ENCODE measurements at regions not wholly inside any gene's neighbourhood (a gene's known extent, or its start where the extent isn't known, plus 50 kb on each side); places are given as distances from the start of the nearest gene placed in this dataset.

DNA sequence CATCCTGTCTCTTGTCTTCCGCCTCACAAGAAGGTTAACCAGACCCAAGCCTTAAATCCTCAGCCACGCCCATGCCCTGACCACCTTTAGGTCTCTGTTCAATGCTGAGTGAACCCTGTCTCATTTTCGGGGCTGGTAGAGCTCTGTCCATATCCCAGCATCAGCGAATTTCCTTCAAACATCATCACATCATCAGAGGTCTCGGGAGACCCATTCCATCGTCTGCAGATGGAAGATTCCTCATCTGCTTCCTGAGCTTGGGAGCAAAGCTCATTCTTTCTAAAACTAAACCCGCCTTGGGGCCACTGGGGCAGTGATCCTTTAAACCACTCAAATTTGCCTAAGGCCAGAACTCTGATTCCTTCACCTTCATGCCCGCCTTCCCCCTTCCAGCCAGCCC lies 173.7 kb downstream of the TTC32 start:
- TF ChIP-seq L3MBTL2 (conservative IDR thresholded peaks at IDR 0.05) (no peak), SUZ12 (IDR thresholded peaks at IDR 0.05) (no peak), FOXM1 (IDR thresholded peaks at IDR 0.05; ENCODE audit: borderline replicate concordance) (no peak), ARNT (IDR thresholded peaks at IDR 0.05) (no peak), TARDBP (IDR thresholded peaks at IDR 0.05) (no peak), HDGF (IDR thresholded peaks at IDR 0.05; ENCODE audit: borderline replicate concordance) (no peak), FOXK2 (IDR thresholded peaks at IDR 0.05) (no peak), LEF1 (IDR thresholded peaks at IDR 0.05; ENCODE audit: borderline replicate concordance) (no peak), ELF4 (IDR thresholded peaks at IDR 0.05) (no peak), FOXA1 (IDR thresholded peaks at IDR 0.05) (no peak), ZNF384 (IDR thresholded peaks at IDR 0.05) (no peak)
- CTCF ChIA-PET, result no interaction called here
- DNase-seq (ENCODE audit: extremely low spot score), result no peak
- POLR2A ChIA-PET, result no interaction called here

DNA sequence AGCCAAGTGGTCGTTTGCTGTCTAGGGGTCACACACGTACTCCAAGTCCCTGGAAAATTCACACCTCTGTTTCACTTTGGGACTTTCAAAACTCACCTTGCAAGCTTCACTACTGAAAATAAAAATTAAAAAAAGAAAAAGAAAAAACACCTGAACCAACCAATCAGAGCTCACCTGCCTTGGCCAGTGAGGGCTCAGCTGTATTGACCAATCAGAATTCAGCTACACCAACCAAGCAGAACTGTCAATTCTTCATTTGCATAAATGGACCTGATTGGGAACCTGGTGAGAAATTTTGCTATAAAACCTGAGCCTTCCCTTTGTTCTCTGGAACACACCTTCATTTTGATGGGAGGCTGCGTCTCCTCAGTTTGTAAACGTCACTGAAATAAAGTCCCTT lies 176.4 kb downstream of the TTC32 start:
- DNase-seq (ENCODE audit: extremely low spot score), result no peak
- ChIA-PET CTCF (interaction anchor here (0.7 kb wide), 1 partner anchor 30 kb away, joined by 3 read pairs; no protein-coding TSS in a partner anchor), POLR2A (no interaction called here)
- no peak for TF ChIP-seq NFRKB (IDR thresholded peaks at IDR 0.05)
- TF ChIP-seq SP1 (IDR thresholded peaks at IDR 0.05), result no peak
- TF ChIP-seq LEF1 (IDR thresholded peaks at IDR 0.05; ENCODE audit: borderline replicate concordance), result no peak
- TF ChIP-seq FOXA1 (IDR thresholded peaks at IDR 0.05), result no peak
- TF ChIP-seq FOXM1 (IDR thresholded peaks at IDR 0.05; ENCODE audit: borderline replicate concordance), result no peak
- no peak for TF ChIP-seq ARNT (IDR thresholded peaks at IDR 0.05)
- TF ChIP-seq FOXK2 (IDR thresholded peaks at IDR 0.05), result no peak
- no peak for TF ChIP-seq TARDBP (IDR thresholded peaks at IDR 0.05)
- TF ChIP-seq SUZ12 (IDR thresholded peaks at IDR 0.05), result no peak
- no peak for TF ChIP-seq ELF4 (IDR thresholded peaks at IDR 0.05)
- TF ChIP-seq, protein P1, sequence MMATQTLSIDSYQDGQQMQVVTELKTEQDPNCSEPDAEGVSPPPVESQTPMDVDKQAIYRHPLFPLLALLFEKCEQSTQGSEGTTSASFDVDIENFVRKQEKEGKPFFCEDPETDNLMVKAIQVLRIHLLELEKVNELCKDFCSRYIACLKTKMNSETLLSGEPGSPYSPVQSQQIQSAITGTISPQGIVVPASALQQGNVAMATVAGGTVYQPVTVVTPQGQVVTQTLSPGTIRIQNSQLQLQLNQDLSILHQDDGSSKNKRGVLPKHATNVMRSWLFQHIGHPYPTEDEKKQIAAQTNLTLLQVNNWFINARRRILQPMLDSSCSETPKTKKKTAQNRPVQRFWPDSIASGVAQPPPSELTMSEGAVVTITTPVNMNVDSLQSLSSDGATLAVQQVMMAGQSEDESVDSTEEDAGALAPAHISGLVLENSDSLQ (IDR thresholded peaks at IDR 0.05), result no peak
- no peak for TF ChIP-seq CTBP1 (IDR thresholded peaks at IDR 0.05; ENCODE audit: borderline replicate concordance)
- TF ChIP-seq L3MBTL2 (conservative IDR thresholded peaks at IDR 0.05), result no peak
- no peak for TF ChIP-seq ZNF384 (IDR thresholded peaks at IDR 0.05)

DNA sequence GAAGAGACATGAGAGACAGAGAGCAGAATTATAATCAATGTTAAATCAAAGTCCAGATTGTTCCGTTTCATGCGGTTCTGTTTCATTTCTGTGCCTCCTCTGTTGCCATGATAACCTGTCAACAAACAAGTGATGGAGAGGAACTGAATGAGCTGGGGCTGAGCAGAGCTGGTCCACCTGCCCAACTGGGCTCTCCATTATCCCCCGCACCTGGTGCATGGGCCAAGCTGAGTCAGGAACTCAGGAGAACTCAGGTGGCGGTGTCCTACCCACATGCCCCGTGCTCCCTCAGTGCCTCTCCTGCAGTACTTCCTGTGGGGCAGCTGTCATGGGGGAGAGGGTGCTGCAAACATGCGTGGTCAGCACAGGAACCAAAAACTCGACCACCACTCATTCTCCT lies 178.8 kb downstream of the TTC32 start:
- TF ChIP-seq HDGF (IDR thresholded peaks at IDR 0.05; ENCODE audit: borderline replicate concordance) (no peak), ZNF384 (IDR thresholded peaks at IDR 0.05) (no peak), TARDBP (IDR thresholded peaks at IDR 0.05) (no peak), FOXK2 (IDR thresholded peaks at IDR 0.05) (no peak), ELF4 (IDR thresholded peaks at IDR 0.05) (no peak), NFRKB (IDR thresholded peaks at IDR 0.05) (no peak), SP1 (IDR thresholded peaks at IDR 0.05) (no peak), LEF1 (IDR thresholded peaks at IDR 0.05; ENCODE audit: borderline replicate concordance) (no peak), SUZ12 (IDR thresholded peaks at IDR 0.05) (no peak), BHLHE40 (IDR thresholded peaks at IDR 0.05; ENCODE audit: borderline replicate concordance) (no peak), FOXA1 (IDR thresholded peaks at IDR 0.05) (no peak)
- TF ChIP-seq, protein P1 (IDR thresholded peaks at IDR 0.05), result no peak
- ChIA-PET CTCF (no interaction called here), POLR2A (no interaction called here)
- DNase-seq (ENCODE audit: extremely low spot score), result no peak

DNA sequence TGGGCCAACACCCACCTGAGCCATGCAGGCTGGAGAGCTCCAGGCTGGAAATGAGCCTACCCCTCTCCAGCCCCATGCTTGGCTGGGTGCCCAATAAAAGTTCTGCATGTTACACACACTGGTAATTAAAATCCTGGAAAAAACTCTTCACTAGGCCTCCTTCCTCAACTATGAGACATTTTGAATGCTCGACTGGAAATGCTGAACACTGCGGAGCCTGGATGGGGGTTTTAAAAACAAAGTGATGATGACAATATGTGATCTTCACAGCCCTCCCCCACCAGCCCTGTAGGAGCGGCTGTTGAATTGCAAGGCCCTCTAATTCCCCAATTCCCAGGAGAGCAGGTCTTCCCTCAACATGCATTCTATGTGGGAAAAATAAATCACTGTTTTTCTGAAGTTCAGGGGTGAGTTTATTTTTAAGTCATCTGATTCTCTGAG lies 179.2 kb downstream of the TTC32 start:
- no peak for DNase-seq (ENCODE audit: extremely low spot score)
- ChIA-PET CTCF (no interaction called here), POLR2A (no interaction called here)
- no peak for TF ChIP-seq FOXM1 (IDR thresholded peaks at IDR 0.05; ENCODE audit: borderline replicate concordance)
- no peak for TF ChIP-seq SUZ12 (IDR thresholded peaks at IDR 0.05)
- TF ChIP-seq L3MBTL2 (conservative IDR thresholded peaks at IDR 0.05), result no peak
- TF ChIP-seq ELF4 (IDR thresholded peaks at IDR 0.05), result no peak
- no peak for TF ChIP-seq FOXK2 (IDR thresholded peaks at IDR 0.05)
- no peak for TF ChIP-seq SP1 (IDR thresholded peaks at IDR 0.05)
- TF ChIP-seq LEF1 (IDR thresholded peaks at IDR 0.05; ENCODE audit: borderline replicate concordance), result no peak
- TF ChIP-seq TARDBP (IDR thresholded peaks at IDR 0.05), result no peak
- TF ChIP-seq, protein P1 (IDR thresholded peaks at IDR 0.05), result no peak
- TF ChIP-seq FOXA1 (IDR thresholded peaks at IDR 0.05), result no peak
- no peak for TF ChIP-seq ARNT (IDR thresholded peaks at IDR 0.05)
- no peak for TF ChIP-seq HDGF (IDR thresholded peaks at IDR 0.05; ENCODE audit: borderline replicate concordance)
- no peak for TF ChIP-seq BHLHE40 (IDR thresholded peaks at IDR 0.05; ENCODE audit: borderline replicate concordance)

DNA sequence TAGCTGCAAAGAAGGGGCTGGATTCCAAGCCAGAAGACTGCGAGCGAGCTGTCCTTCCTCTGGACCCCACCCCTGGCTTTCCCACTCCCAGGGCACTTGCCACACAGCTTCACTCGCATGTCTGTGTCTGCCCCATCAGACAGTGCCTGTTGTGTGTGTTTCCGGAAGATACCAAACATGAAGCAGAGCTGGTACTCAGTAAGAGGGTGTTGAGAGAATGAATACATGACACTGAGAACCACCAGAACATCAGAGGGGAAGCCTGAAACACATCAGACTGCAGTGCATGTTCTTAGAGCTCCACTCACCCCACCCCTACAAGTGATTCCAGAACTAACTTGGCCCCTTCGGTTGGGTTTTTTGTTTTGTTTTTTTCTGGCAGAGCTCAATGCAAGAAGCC lies 181.5 kb downstream of the TTC32 start:
- ChIA-PET CTCF (interaction anchor here (1.1 kb wide), 1 partner anchor 13 kb away, joined by 3 read pairs; no protein-coding TSS in a partner anchor), POLR2A (no interaction called here)
- DNase-seq (ENCODE audit: extremely low spot score), result no peak
- TF ChIP-seq FOXK2 (IDR thresholded peaks at IDR 0.05), result no peak
- no peak for TF ChIP-seq TARDBP (IDR thresholded peaks at IDR 0.05)
- TF ChIP-seq SUZ12 (IDR thresholded peaks at IDR 0.05), result no peak
- no peak for TF ChIP-seq ZNF384 (IDR thresholded peaks at IDR 0.05)
- TF ChIP-seq SP1 (IDR thresholded peaks at IDR 0.05), result no peak
- TF ChIP-seq CTBP1 (IDR thresholded peaks at IDR 0.05; ENCODE audit: borderline replicate concordance), result no peak
- no peak for TF ChIP-seq LEF1 (IDR thresholded peaks at IDR 0.05; ENCODE audit: borderline replicate concordance)

DNA sequence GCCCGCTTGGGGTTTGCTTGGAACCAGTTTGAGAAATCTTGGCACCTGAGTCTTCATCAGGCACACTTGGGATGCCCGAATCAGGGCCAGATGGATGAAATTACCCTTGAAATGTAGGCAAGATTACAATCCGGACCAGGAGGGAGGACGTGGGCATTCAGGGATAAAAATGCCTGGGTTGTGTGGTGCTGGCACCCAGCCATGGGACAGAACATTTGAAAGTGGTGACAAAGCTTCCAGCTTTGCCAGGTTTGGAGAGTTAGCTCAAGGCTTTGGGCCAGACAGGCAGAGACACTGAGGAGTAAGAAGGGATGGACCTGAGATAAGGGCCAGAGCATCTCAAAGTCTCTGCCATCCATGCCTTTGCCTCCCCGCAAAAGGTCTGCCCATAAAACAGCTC lies 182.2 kb downstream of the TTC32 start:
- no peak for DNase-seq (ENCODE audit: extremely low spot score)
- no peak for TF ChIP-seq FOXM1 (IDR thresholded peaks at IDR 0.05; ENCODE audit: borderline replicate concordance)
- POLR2A ChIA-PET, result interaction anchor here (0.5 kb wide), 1 partner anchor 146 kb away, joined by 3 read pairs; no protein-coding TSS in a partner anchor
- CTCF ChIA-PET, result no interaction called here

DNA sequence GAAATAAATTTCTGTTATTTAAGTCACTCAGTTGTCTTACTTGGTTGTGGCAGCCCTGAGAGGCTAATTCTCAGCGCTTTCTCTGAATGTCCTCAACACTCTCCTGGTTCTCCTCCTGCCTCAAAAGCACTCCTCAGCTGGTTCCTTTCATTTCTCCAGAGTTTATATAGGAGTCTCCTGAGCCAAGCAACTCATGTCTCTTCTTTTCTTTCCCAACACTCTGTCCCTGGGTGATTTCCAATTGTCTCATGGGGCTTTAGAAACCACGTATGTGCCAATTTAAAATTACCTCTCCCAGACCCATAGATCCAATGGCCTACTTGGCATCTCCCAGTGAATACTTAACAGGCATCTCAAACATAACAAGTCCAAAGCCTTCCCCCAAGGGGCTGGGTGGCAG lies 184.3 kb downstream of the TTC32 start:
- no peak for TF ChIP-seq FOXK2 (IDR thresholded peaks at IDR 0.05)
- no peak for TF ChIP-seq L3MBTL2 (conservative IDR thresholded peaks at IDR 0.05)
- TF ChIP-seq ELF4 (IDR thresholded peaks at IDR 0.05), result no peak
- TF ChIP-seq FOXA1 (IDR thresholded peaks at IDR 0.05), result no peak
- TF ChIP-seq, protein P1 (IDR thresholded peaks at IDR 0.05), result no peak
- TF ChIP-seq SP1 (IDR thresholded peaks at IDR 0.05), result no peak
- no peak for TF ChIP-seq HDGF (IDR thresholded peaks at IDR 0.05; ENCODE audit: borderline replicate concordance)
- TF ChIP-seq CTBP1 (IDR thresholded peaks at IDR 0.05; ENCODE audit: borderline replicate concordance), result no peak
- no peak for TF ChIP-seq BHLHE40 (IDR thresholded peaks at IDR 0.05; ENCODE audit: borderline replicate concordance)
- no peak for TF ChIP-seq FOXM1 (IDR thresholded peaks at IDR 0.05; ENCODE audit: borderline replicate concordance)
- TF ChIP-seq TARDBP (IDR thresholded peaks at IDR 0.05), result no peak
- POLR2A ChIA-PET, result no interaction called here
- no peak for DNase-seq (ENCODE audit: extremely low spot score)
- CTCF ChIA-PET, result no interaction called here
